Body of pancreas (tissue), 4 donors: ENCODE measurements at regions not wholly inside any gene's neighbourhood (a gene's known extent, or its start where the extent isn't known, plus 50 kb on each side); places are given as distances from the start of the nearest gene placed in this dataset.
"Not testable (repeated sequence)": the region's sequence is repeated elsewhere in the genome, so short reads cannot be mapped to it uniquely, and the experiment has no call there.

Experiments used
- POLR2A ChIP-seq, 3 donors: fragments of 450-650 bp; IDR thresholded peaks; one replicate each; pipeline ENCODE4 v1.6.1; 2016; ENCODE audit warnings: antibody characterized with exemption in 3 of 3, mild to moderate bottlenecking in 2 of 3
- TF ChIP-seq, protein P1 (sequence below), 7 experiments: fragments of 450-650 bp in 4 of 7; fragments of 200-600 bp in 3 of 7; sonication (generic) in 3 of 7; IDR thresholded peaks; one replicate each; pipeline ENCODE4 v1.5.1; 2016 to 2019; ENCODE audit warnings: antibody characterized with exemption in 7 of 7

DNA sequence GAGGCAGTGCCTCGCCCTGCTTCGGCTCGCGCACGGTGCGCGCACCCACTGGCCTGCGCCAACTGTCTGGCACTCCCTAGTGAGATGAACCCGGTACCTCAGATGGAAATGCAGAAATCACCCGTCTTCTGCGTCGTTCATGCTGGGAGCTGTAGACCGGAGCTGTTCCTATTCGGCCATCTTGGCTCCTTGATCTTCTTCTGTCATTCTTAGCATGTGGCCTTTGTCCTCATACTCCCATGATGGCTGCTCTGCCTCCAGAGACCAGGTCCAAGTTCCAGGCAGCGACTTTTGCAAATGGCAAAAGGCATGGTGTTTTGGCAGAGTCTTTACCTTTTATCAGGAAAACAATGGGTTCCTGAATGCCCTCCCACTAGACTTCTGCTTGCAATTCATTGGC is 102.6 kb upstream of the SKOR2 start:
- TF ChIP-seq POLR2A (IDR thresholded peaks at IDR 0.05) = not testable (repeated sequence)
- TF ChIP-seq, protein P1, sequence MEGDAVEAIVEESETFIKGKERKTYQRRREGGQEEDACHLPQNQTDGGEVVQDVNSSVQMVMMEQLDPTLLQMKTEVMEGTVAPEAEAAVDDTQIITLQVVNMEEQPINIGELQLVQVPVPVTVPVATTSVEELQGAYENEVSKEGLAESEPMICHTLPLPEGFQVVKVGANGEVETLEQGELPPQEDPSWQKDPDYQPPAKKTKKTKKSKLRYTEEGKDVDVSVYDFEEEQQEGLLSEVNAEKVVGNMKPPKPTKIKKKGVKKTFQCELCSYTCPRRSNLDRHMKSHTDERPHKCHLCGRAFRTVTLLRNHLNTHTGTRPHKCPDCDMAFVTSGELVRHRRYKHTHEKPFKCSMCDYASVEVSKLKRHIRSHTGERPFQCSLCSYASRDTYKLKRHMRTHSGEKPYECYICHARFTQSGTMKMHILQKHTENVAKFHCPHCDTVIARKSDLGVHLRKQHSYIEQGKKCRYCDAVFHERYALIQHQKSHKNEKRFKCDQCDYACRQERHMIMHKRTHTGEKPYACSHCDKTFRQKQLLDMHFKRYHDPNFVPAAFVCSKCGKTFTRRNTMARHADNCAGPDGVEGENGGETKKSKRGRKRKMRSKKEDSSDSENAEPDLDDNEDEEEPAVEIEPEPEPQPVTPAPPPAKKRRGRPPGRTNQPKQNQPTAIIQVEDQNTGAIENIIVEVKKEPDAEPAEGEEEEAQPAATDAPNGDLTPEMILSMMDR (IDR thresholded peaks at IDR 0.05) = not testable (repeated sequence)
